ENCODE measurements at regions not wholly inside any gene's neighbourhood (a gene's known extent, or its start where the extent isn't known, plus 50 kb on each side); places are given as distances from the start of the nearest gene placed in this dataset.

DNA sequence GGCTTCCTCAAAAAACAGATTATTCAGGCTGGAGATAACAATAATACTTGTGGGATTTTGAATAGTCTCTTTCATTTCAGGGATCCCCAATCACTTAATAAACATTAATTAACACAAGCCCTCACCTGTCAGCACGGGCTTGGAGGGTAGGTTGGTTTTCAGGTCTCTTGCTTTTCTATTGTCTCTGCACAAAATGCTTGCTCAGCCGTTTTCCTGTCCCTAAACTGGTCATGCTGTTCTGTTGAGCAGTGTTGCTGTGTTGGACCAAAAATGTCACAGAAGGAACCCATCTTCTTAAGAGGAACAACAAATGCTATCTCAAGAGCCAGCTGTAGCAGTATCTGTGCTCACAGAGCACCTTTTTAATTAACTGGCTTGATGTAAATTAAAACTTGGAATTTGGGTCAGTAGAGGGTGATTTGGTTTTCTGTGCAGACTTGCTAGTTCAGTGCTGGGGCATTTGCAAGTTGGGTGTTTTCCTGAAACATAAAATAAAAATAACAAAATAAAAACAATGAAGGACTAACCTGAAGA, 231.8 kb upstream of the CRY1 start:
- no peak overlapping the region for H2BK20ac ChIP-seq (ENCODE audit: low read length)
- H2AK5ac ChIP-seq (ENCODE audit: low read depth, low read length): no peak overlapping the region
- no peak overlapping the region for H4K5ac ChIP-seq (ENCODE audit: insufficient read length, low read depth, low read length)
- no peaks in the 10 kb centered on the region for H3K36me3 ChIP-seq (ENCODE audit: control insufficient read depth in 2 of 4, insufficient read depth in 4 of 4, low read length in 3 of 4)
- no peak overlapping the region for H2AFZ ChIP-seq (ENCODE audit: low read length)
- WGBS, 2 experiments (ENCODE audit: extremely low coverage in 1 of 2, insufficient coverage in 1 of 2, insufficient read length in 1 of 2, insufficient replicate concordance in 2 of 2, low coverage in 1 of 2, low lambda C conversion rate in 2 of 2, missing lambda C conversion rate in 1 of 2): 80% methylated on average over 2 of the region's 2 CpGs; no CpG with 5 or more reads in 1 of the 2 experiments
- no peak overlapping the region for H3K23ac ChIP-seq (ENCODE audit: insufficient read length)
- H3K14ac ChIP-seq (ENCODE audit: insufficient read length): no peak overlapping the region
- FAIRE-seq (no peak), DNase-seq (ENCODE audit: low read depth in 1 of 2, low spot score in 2 of 2) (no peak)
- H3K4ac ChIP-seq (replicated peaks; ENCODE audit: insufficient read length, low read depth, low read length): no peak overlapping the region
- no peak overlapping the region for H3K4me2 ChIP-seq (ENCODE audit: insufficient read depth in 1 of 2, low read depth in 2 of 2, low read length in 2 of 2)
- ChIA-PET POLR2A (ENCODE audit: partially characterized antibody) (no interaction called here), CTCF (ENCODE audit: partially characterized antibody) (interaction anchor here (1.0 to 4.9 kb wide), 11 partner anchors 9 to 283 kb away, joined by 3 to 18 read pairs (median 5); no protein-coding TSS in a partner anchor)
- TF ChIP-seq MAFK (IDR thresholded peaks at IDR 0.05; ENCODE audit: low read depth, low read length): peak; percentile 65; the same call in 1 of the 2 replicates
- TF ChIP-seq, protein P1, sequence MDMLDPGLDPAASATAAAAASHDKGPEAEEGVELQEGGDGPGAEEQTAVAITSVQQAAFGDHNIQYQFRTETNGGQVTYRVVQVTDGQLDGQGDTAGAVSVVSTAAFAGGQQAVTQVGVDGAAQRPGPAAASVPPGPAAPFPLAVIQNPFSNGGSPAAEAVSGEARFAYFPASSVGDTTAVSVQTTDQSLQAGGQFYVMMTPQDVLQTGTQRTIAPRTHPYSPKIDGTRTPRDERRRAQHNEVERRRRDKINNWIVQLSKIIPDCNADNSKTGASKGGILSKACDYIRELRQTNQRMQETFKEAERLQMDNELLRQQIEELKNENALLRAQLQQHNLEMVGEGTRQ (IDR thresholded peaks at IDR 0.05; ENCODE audit: low read length): no peak
- no peak overlapping the region for H4K91ac ChIP-seq (replicated peaks; ENCODE audit: insufficient read length, low read length)
- H3K56ac ChIP-seq (replicated peaks; ENCODE audit: insufficient read length, low read depth, low read length): no peak overlapping the region
- peak overlapping the region; percentile 89; the same call in 1 of the 2 replicates for H2BK15ac ChIP-seq (ENCODE audit: low read length)
- no peak overlapping the region for H2BK5ac ChIP-seq (ENCODE audit: low read depth, low read length)
- H4K8ac ChIP-seq (ENCODE audit: extremely low read depth, insufficient read depth, low read length): no peak overlapping the region
- no peak overlapping the region for H2BK12ac ChIP-seq (ENCODE audit: low read depth, low read length)
- no peak overlapping the region for H3K18ac ChIP-seq (ENCODE audit: extremely low read depth, low read length)
- H3K9me3 ChIP-seq (ENCODE audit: insufficient read depth in 2 of 2, low read depth in 1 of 2, low read length in 1 of 2): no peaks in the 10 kb centered on the region
- H3K23me2 ChIP-seq (ENCODE audit: low read depth, low read length): peaks cover 12% of the 10 kb centered on the region
- H3K79me1 ChIP-seq (ENCODE audit: low read depth, low read length): no peaks in the 10 kb centered on the region
- H3K27ac ChIP-seq (ENCODE audit: low read depth, low read length): no peak overlapping the region
- peaks cover 0 to 4% of the 10 kb centered on the region in 2 experiments for H4K20me1 ChIP-seq (replicated peaks in 1 of 2; ENCODE audit: control insufficient read depth in 1 of 2, insufficient read depth in 2 of 2, low read length in 2 of 2)
- peaks cover 0 to 5% (median 4%) of the 10 kb centered on the region in 4 experiments; a peak in 5 of 7 replicates for H3K4me1 ChIP-seq (replicated peaks in 1 of 4; ENCODE audit: control insufficient read depth in 3 of 4, insufficient read depth in 4 of 4, low read length in 3 of 4)
- no peak overlapping the region for H3K9ac ChIP-seq (replicated peaks in 1 of 4; ENCODE audit: extremely low read depth in 1 of 4, low read depth in 3 of 4, low read length in 3 of 4)
- H3K4me3 ChIP-seq (ENCODE audit: extremely low read depth in 1 of 4, insufficient read depth in 2 of 4, low read depth in 3 of 4, low read length in 4 of 4): no peak overlapping the region
- no peaks in the 10 kb centered on the region for H3K79me2 ChIP-seq (ENCODE audit: control insufficient read depth in 1 of 2, insufficient read depth in 2 of 2, low read length in 2 of 2)
- H2BK120ac ChIP-seq (replicated peaks; ENCODE audit: low read depth, low read length): no peak overlapping the region
- H3K27me3 ChIP-seq (replicated peaks in 1 of 4; ENCODE audit: control insufficient read depth in 3 of 4, extremely low read depth in 1 of 4, insufficient read depth in 3 of 4, low read length in 3 of 4): peaks cover 2 to 20% (median 17%) of the 10 kb centered on the region in 4 experiments

Data from H1 (cell line).